Small intestine (tissue), 7 donors: ENCODE measurements at regions not wholly inside any gene's neighbourhood (a gene's known extent, or its start where the extent isn't known, plus 50 kb on each side); places are given as distances from the start of the nearest gene placed in this dataset.
A peak's percentile ranks its signal among the peaks of the same experiment; 100 is the strongest.

Experiments
- DNase-seq, 2 donors: peaks; one replicate each; pipeline versions ENCODE4 v3.0.0 to v3.0.0-alpha.2; 2013
- FAIRE-seq: peaks from 2 replicates; lab custom pipeline; 2012; peaks lifted over from hg19 to GRCh38; lab: Jason Lieb, UNC
- H3K27ac ChIP-seq, 3 donors: one replicate each; pipeline ENCODE4 v1.5.1; 2013; ENCODE audit warnings: low read length in 2 of 3, mild to moderate bottlenecking in 2 of 3, control low read depth in 1 of 3, inconsistent platforms in 1 of 3, low read depth in 1 of 3, moderate library complexity in 1 of 3
- H3K27me3 ChIP-seq, 3 donors: one replicate each; pipeline ENCODE4 v1.6.1; 2013; ENCODE audit warnings: low read length in 3 of 3, inconsistent platforms in 1 of 3; ENCODE audit not compliant: control insufficient read depth in 3 of 3, insufficient read depth in 3 of 3
- H3K36me3 ChIP-seq, 3 donors: one replicate each; pipeline ENCODE4 v1.6.1; 2013; ENCODE audit warnings: low read length in 3 of 3, inconsistent platforms in 1 of 3, low read depth in 1 of 3, mild to moderate bottlenecking in 1 of 3, moderate library complexity in 1 of 3; ENCODE audit not compliant: control insufficient read depth in 3 of 3, insufficient read depth in 2 of 3
- H3K4me1 ChIP-seq, 3 donors: one replicate each; pipeline ENCODE4 v1.6.1; 2013; ENCODE audit warnings: low read length in 2 of 3, inconsistent platforms in 1 of 3, low read depth in 1 of 3, mild to moderate bottlenecking in 1 of 3, moderate library complexity in 1 of 3; ENCODE audit not compliant: control insufficient read depth in 3 of 3, insufficient read depth in 2 of 3
- H3K4me3 ChIP-seq, 3 donors: one replicate each; pipeline ENCODE4 v1.5.1; 2013; ENCODE audit warnings: low read length in 3 of 3, control low read depth in 1 of 3, inconsistent platforms in 1 of 3, low read depth in 1 of 3, mild to moderate bottlenecking in 1 of 3, moderate library complexity in 1 of 3
- H3K9me3 ChIP-seq, 2 donors: one replicate each; pipeline ENCODE4 v1.6.1; 2013; ENCODE audit warnings: low read depth in 1 of 2, low read length in 1 of 2; ENCODE audit not compliant: control insufficient read depth in 2 of 2, insufficient read depth in 1 of 2
- WGBS, 3 donors: extraction: QIAGEN DNeasy Blood & Tissue Kit; methylation state at CpG; one replicate each; pipeline ENCODE4 v1.1.7; 2013; 5-methylcytosine and 5-hydroxymethylcytosine counted together
- donor health status: healthy with polysubstance abuse.
- donor health status: control.
- donor health status: control.
- donor health status: Bipolar disorder and iron deficiency.
- donor health status: healthy.

- Histone ChIP-seq H3K27me3 (no peaks in the 10 kb centered on the region), H3K4me3 (no peak overlapping the region), H3K9me3 (no peaks in the 10 kb centered on the region), H3K4me1 (peaks cover 0 to 2% (median 2%) of the 10 kb centered on the region in 3 donors), H3K27ac (peak overlapping the region in 1 of 3 donors; percentile 56), H3K36me3 (no peaks in the 10 kb centered on the region)
- WGBS, 3 donors = 66 to 92% (median 80%) methylated on average over 6 of the region's 6 CpGs
- no peak for FAIRE-seq
- DNase-seq = no peak
These were observed 258.1 kb downstream of the KLF6 start for GRCh38 chr10:3526727-3527501.

DNA sequence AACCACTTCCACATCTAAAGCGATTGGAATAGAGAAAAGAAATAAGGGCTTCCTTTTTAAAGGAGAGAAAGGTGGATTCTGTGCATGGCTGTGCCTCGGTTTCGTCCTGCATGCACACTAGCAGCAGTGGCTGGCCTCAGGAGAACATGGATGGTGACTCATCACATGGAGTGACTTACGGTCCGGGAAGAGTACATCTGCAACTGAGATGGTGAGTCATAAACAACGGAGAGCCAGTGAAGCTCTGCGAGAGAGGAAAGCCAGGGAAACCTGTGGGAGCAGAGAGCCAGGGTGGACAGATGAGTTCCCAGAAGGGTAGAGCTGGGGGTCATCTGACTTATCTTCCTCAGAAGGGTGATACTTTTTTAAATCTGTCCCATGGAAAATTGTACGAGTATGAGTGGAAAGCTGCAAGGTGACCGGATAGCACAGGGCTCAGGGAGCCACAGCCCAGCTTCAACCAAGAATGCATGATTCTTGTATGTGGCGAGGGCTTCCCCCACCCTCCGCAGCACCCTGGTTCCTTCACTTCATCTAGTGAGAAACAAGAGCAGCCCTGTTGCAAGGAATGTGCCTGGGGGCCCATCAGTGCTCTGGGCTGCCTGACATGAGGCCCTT is 259.1 kb downstream of the KLF6 start:
- FAIRE-seq (no peak), DNase-seq (peak in 1 of 2 donors; percentile 79)
- WGBS, 3 donors = 64 to 76% (median 71%) methylated on average over 11 of the region's 11 CpGs

GRCh38 chr10:3524086-3524960 is 260.7 kb downstream of the KLF6 start:
- Histone ChIP-seq H3K36me3 (no peaks in the 10 kb centered on the region), H3K27me3 (no peaks in the 10 kb centered on the region), H3K4me3 (no peak overlapping the region), H3K9me3 (no peaks in the 10 kb centered on the region), H3K4me1 (peaks cover 0 to 2% (median 0%) of the 10 kb centered on the region in 3 donors), H3K27ac (no peak overlapping the region)
- 58 to 78% (median 63%) methylated on average over 7 of the region's 7 CpGs for WGBS, 3 donors
- FAIRE-seq (peak; percentile 91), DNase-seq (peak in 1 of 2 donors; percentile 50)

More for the DNA sequence above, 259.1 kb downstream of the KLF6 start:
- Histone ChIP-seq H3K4me3 (no peak overlapping the region), H3K36me3 (no peaks in the 10 kb centered on the region), H3K27me3 (no peaks in the 10 kb centered on the region), H3K27ac (no peak overlapping the region), H3K4me1 (peaks cover 0 to 2% (median 1%) of the 10 kb centered on the region in 3 donors), H3K9me3 (no peaks in the 10 kb centered on the region)

DNA sequence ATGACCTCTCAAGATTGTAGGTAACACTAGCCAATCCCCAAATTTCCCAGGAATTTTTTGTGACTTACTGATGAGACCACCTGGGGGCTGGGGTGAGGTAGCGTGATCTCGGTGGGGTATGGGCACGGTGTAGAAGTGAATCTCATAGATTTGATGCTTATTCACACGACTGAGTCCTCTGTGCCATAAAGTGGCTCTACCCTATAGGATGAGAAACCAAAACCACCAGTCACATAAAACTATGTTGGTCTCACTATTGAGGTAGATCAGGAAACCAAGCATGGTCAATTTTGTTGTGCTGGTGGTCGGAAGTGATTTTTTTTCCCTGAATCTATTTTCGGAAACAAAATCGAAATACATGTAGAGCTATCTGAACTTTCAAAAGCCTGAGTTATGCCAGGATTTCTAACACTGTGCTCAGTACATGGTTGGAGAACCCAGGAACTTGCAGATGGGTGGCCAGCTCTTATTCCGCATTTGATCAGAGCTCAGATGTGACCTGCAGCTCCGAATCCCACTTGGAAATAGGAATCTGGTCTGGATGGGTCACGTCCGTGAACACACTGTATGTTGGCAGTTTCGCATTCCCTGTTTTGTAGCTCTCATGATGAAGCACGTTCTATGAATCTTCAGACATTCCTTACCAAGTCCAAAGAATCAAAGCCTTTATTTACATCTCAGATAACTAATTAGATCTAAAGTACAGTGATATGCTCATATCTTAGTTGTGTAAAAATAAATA is 261.5 kb downstream of the KLF6 start:
- H3K27me3 ChIP-seq = no peaks in the 10 kb centered on the region
- FAIRE-seq (peak; percentile 5), DNase-seq (peak in 1 of 2 donors; percentile 67)
- H3K4me1 ChIP-seq = peaks cover 0 to 2% (median 0%) of the 10 kb centered on the region in 3 donors
- no peak overlapping the region for H3K4me3 ChIP-seq
- no peaks in the 10 kb centered on the region for H3K9me3 ChIP-seq
- no peaks in the 10 kb centered on the region for H3K36me3 ChIP-seq
- WGBS, 3 donors = 85 to 89% (median 87%) methylated on average over 13 of the region's 13 CpGs
- no peak overlapping the region for H3K27ac ChIP-seq

GRCh38 chr10:3516923-3517255 is 268.1 kb downstream of the KLF6 start:
- H3K27ac ChIP-seq = no peak overlapping the region
- FAIRE-seq (no peak), DNase-seq (no peak)
- H3K36me3 ChIP-seq = no peaks in the 10 kb centered on the region
- WGBS, 3 donors = 90 to 96% (median 91%) methylated on average over 15 of the region's 15 CpGs
- H3K27me3 ChIP-seq = no peaks in the 10 kb centered on the region
- H3K4me1 ChIP-seq = no peaks in the 10 kb centered on the region
- H3K9me3 ChIP-seq = peaks cover 0 to 5% of the 10 kb centered on the region in 2 donors
- no peak overlapping the region for H3K4me3 ChIP-seq

DNA sequence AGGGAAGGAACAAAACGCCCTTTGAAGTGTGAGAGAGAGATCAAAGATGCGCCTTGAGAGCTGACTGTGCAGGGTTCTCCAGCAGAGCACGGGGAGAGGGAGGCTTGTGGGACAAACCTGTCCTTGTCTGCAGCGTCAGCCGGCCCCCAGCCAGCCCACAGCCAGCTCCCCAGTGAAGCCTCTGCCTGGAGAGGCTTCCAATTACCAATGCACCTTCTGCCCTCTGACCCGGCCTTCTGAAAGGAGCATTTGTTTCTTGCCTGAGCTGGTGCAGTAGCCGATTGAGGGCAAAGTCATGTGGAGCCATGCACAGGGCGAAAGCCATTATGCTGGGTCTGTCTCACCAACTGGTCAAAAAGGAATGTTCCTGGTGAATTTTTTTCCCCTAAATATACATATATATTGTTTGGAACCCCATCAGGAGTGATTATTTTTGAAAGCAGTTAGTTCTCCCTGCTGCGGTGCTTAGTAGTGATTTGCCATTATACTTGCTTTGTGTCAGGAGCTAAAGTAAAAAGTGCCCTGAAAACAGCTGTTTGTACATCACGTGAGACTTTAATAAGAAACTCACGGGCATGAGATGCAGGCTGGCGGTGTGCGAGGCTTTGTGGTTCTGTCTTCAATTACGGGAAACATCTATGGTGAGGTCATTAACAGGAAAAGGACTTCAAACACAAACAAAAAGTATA is 268.6 kb downstream of the KLF6 start:
- peaks cover 0 to 5% of the 10 kb centered on the region in 2 donors for H3K9me3 ChIP-seq
- FAIRE-seq = no peak
- 71 to 77% (median 75%) methylated on average over 14 of the region's 14 CpGs for WGBS, 3 donors
- H3K4me3 ChIP-seq = no peak overlapping the region
- H3K36me3 ChIP-seq = no peaks in the 10 kb centered on the region
- no peaks in the 10 kb centered on the region for H3K4me1 ChIP-seq
- no peak for DNase-seq
- H3K27me3 ChIP-seq = no peaks in the 10 kb centered on the region
- H3K27ac ChIP-seq = no peak overlapping the region

DNA sequence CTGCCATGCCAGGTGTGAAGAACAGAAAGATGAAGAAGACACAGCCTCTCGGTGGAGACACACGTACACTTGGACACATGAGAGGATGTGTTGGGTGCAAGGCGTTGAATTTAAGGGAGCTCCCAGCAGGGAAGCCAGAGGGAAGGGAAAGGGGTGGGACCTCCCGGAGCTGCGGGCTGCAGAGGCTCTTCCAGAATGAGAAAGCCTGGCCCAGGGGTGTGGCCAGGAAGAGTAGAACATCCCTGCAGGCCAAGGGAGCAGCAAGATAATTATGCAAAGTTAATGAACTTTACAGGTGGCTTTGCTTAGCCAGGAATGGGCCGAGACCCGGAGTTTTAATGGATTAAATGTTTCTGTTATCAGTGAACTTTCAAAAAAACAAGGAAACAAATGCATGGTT is 270.3 kb downstream of the KLF6 start:
- Histone ChIP-seq H3K27ac (no peak overlapping the region), H3K4me3 (no peak overlapping the region), H3K36me3 (no peaks in the 10 kb centered on the region), H3K27me3 (no peaks in the 10 kb centered on the region), H3K4me1 (no peaks in the 10 kb centered on the region), H3K9me3 (peaks cover 0 to 6% of the 10 kb centered on the region in 2 donors)
- FAIRE-seq (no peak), DNase-seq (no peak)
- WGBS, 3 donors = 64 to 71% (median 70%) methylated on average over 7 of the region's 7 CpGs
